Keratinocyte (primary cell): ENCODE measurements at regions not wholly inside any gene's neighbourhood (a gene's known extent, or its start where the extent isn't known, plus 50 kb on each side); places are given as distances from the start of the nearest gene placed in this dataset.

Experiments
- DNase-seq: peaks from one replicate; pipeline ENCODE4 v3.0.0-alpha.2; 2011; ENCODE audit warnings: low read depth, missing footprints, low spot score
- FAIRE-seq: peaks from 2 replicates; lab custom pipeline; 2011; peaks lifted over from hg19 to GRCh38; lab: Jason Lieb, UNC
- H2AFZ ChIP-seq: 2 replicates; pipeline ENCODE4 v1.6.0; 2012; ENCODE audit warnings: low read length, control low read depth, inconsistent platforms; ENCODE audit not compliant: control insufficient read depth
- H3K27ac ChIP-seq: 2 replicates; pipeline ENCODE4 v1.5.1; 2011; ENCODE audit warnings: low read length; ENCODE audit not compliant: control insufficient read depth, insufficient read depth
- H3K27me3 ChIP-seq: 3 replicates; pipeline ENCODE4 v1.6.0; 2011; ENCODE audit warnings: low read length; ENCODE audit not compliant: control insufficient read depth, insufficient read depth; ENCODE audit errors: extremely low read depth
- H3K36me3 ChIP-seq, 2 experiments: 2 replicates in 1 of 2; 3 replicates in 1 of 2; pipeline ENCODE4 v1.5.1; 2011; ENCODE audit warnings: low read length in 2 of 2, mild to moderate bottlenecking in 1 of 2; ENCODE audit not compliant: control insufficient read depth in 2 of 2, insufficient read depth in 2 of 2; ENCODE audit errors: extremely low read depth in 1 of 2
- H3K4me1 ChIP-seq: 3 replicates; pipeline ENCODE4 v1.5.1; 2011; ENCODE audit warnings: low read length; ENCODE audit not compliant: control insufficient read depth, insufficient read depth; ENCODE audit errors: extremely low read depth
- H3K4me2 ChIP-seq: 3 replicates; pipeline ENCODE4 v1.6.0; 2011; ENCODE audit warnings: low read depth, low read length; ENCODE audit not compliant: control insufficient read depth, insufficient read depth; ENCODE audit errors: extremely low read depth
- H3K4me3 ChIP-seq, 3 experiments: fragments of 200-600 bp in 1 of 3; sonication (generic) in 1 of 3; 2 replicates in 2 of 3; 3 replicates in 1 of 3; pipeline ENCODE4 v1.5.1; 2011 to 2016; ENCODE audit warnings: low read length in 3 of 3, mild to moderate bottlenecking in 3 of 3, control low read depth in 2 of 3, inconsistent platforms in 1 of 3, low read depth in 1 of 3, mixed read lengths in 1 of 3, mixed run types in 1 of 3, moderate library complexity in 1 of 3; ENCODE audit not compliant: control insufficient read depth in 2 of 3, insufficient read depth in 2 of 3; ENCODE audit errors: extremely low read depth in 1 of 3
- H3K79me2 ChIP-seq: 2 replicates; pipeline ENCODE4 v1.6.0; 2012; ENCODE audit warnings: low read length; ENCODE audit not compliant: control insufficient read depth, insufficient read depth
- H3K9ac ChIP-seq: 3 replicates; pipeline ENCODE4 v1.6.0; 2011; ENCODE audit warnings: low read length; ENCODE audit not compliant: control insufficient read depth, insufficient read depth; ENCODE audit errors: extremely low read depth
- H3K9me1 ChIP-seq: 3 replicates; pipeline ENCODE4 v1.6.0; 2011; ENCODE audit warnings: low read length; ENCODE audit not compliant: control insufficient read depth, insufficient read depth; ENCODE audit errors: extremely low read depth
- H3K9me3 ChIP-seq: 2 replicates; pipeline ENCODE4 v1.5.1; 2012; ENCODE audit warnings: low read depth, low read length; ENCODE audit not compliant: control insufficient read depth
- H4K20me1 ChIP-seq: 3 replicates; pipeline ENCODE4 v1.6.0; 2011; ENCODE audit warnings: low read length; ENCODE audit not compliant: control insufficient read depth, insufficient read depth; ENCODE audit errors: extremely low read depth
- EZH2 ChIP-seq: IDR thresholded peaks from one replicate; pipeline ENCODE4 v1.6.1; 2012; ENCODE audit warnings: inconsistent platforms, mild to moderate bottlenecking, low read length, moderate library complexity
- dilution Hi-C: fragments of 300-500 bp; cut with MboI; formaldehyde crosslinking; loops from one replicate; pipeline ENCODE4 v1.7.0; 2020; ENCODE audit warnings: low sequenced_read_pairs; ENCODE audit not compliant: extremely low pct_ligation_motif_present
- TF ChIP-seq, protein P1 (sequence below), 3 experiments: IDR thresholded peaks in 1 of 3; conservative IDR thresholded peaks in 1 of 3; optimal IDR thresholded peaks in 1 of 3; 2 replicates in 2 of 3; 3 replicates in 1 of 3; pipeline versions ENCODE3 to v1.5.1; 2011; ENCODE audit warnings: low read length in 3 of 3, mild to moderate bottlenecking in 3 of 3, moderate library complexity in 2 of 3, control low read depth in 1 of 3, inconsistent platforms in 1 of 3; ENCODE audit not compliant: insufficient read depth in 2 of 3; ENCODE audit errors: extremely low read depth in 1 of 3

DNA sequence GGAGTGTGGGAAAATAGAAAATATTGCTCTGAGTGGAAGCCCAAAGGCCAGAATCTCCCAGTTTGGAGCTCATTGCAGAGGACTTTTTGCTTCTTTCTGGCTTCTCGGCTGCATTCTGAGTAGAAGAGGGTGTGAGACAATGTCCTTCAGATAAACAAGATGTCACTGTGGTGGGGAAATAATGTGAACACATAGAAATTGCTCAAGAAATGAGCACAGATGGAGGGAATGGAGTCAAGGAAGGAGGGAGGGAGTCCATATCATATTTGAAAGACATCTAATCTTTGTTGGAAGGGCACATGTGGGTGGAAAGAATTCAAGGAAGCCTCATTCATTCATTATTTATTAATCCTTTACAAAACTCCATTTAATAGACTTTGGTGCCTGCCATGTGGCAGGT, 145.3 kb downstream of the FAM43A start:
- no peak for DNase-seq
- H4K20me1 ChIP-seq = no peaks in the 10 kb centered on the region
- H3K4me1 ChIP-seq = no peaks in the 10 kb centered on the region
- H3K27me3 ChIP-seq = no peaks in the 10 kb centered on the region
- H2AFZ ChIP-seq = no peak overlapping the region
- H3K36me3 ChIP-seq = no peaks in the 10 kb centered on the region
- H3K9ac ChIP-seq = no peak overlapping the region
- H3K79me2 ChIP-seq = no peaks in the 10 kb centered on the region
- H3K9me3 ChIP-seq = no peaks in the 10 kb centered on the region
- no peaks in the 10 kb centered on the region for H3K9me1 ChIP-seq
- no peak overlapping the region for H3K4me3 ChIP-seq
- dilution Hi-C loops = no loop called here
- TF ChIP-seq EZH2 = no peak
- TF ChIP-seq, protein P1, sequence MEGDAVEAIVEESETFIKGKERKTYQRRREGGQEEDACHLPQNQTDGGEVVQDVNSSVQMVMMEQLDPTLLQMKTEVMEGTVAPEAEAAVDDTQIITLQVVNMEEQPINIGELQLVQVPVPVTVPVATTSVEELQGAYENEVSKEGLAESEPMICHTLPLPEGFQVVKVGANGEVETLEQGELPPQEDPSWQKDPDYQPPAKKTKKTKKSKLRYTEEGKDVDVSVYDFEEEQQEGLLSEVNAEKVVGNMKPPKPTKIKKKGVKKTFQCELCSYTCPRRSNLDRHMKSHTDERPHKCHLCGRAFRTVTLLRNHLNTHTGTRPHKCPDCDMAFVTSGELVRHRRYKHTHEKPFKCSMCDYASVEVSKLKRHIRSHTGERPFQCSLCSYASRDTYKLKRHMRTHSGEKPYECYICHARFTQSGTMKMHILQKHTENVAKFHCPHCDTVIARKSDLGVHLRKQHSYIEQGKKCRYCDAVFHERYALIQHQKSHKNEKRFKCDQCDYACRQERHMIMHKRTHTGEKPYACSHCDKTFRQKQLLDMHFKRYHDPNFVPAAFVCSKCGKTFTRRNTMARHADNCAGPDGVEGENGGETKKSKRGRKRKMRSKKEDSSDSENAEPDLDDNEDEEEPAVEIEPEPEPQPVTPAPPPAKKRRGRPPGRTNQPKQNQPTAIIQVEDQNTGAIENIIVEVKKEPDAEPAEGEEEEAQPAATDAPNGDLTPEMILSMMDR (optimal IDR thresholded peaks at IDR 0.05 in 1 of 3, IDR thresholded peaks at IDR 0.05 in 1 of 3, conservative IDR thresholded peaks at IDR 0.05 in 1 of 3; ENCODE audit: extremely low read depth in 1 of 3, insufficient read depth in 2 of 3, low read length in 3 of 3) = no peak
- no peak overlapping the region for H3K4me2 ChIP-seq
- no peak overlapping the region for H3K27ac ChIP-seq
- FAIRE-seq = no peak

DNA sequence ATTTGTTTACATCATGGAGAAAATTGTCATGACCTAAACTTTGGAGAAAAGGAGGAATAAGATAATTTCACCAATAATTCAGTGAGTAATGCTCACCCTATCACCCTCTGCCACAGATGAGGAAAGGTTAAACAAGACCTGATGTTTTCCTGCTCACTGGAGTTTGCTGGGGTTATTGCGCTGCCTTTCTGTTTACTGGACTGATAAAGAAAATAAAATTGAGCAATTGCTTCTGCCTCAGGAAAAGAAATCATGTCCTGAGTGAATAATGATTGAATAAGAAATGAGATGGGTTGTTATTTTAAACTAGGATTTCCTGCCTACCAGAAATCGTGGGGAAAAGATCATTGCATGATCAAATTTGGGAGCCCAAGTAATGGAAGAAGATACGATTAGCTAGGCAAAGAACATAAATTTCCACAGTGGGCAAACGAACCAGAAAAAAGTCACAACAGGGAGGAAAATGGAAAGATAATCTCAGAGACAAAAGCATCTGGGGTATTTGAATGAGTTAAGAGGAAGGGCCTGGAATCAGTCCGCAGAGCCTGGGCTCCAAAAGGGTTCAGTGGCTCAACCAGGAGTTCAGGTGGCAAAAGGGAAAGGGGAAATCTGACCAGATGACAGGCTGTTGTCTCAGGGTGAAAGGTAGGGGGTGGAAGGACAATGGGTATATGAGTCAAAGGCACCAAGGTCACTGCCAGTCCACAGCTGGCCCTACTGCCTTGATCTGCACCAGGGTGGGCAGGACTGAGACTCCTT, 146.8 kb downstream of the FAM43A start:
- no peaks in the 10 kb centered on the region for H3K4me1 ChIP-seq
- TF ChIP-seq EZH2 = no peak
- no peaks in the 10 kb centered on the region for H3K9me3 ChIP-seq
- no peak overlapping the region for H3K27ac ChIP-seq
- no peak overlapping the region for H2AFZ ChIP-seq
- no peak overlapping the region for H3K4me2 ChIP-seq
- no peaks in the 10 kb centered on the region for H3K9me1 ChIP-seq
- no peak overlapping the region for H3K4me3 ChIP-seq
- dilution Hi-C loops = no loop called here
- no peaks in the 10 kb centered on the region for H3K79me2 ChIP-seq
- H4K20me1 ChIP-seq = no peaks in the 10 kb centered on the region
- H3K9ac ChIP-seq = no peak overlapping the region
- no peaks in the 10 kb centered on the region for H3K27me3 ChIP-seq
- H3K36me3 ChIP-seq = no peaks in the 10 kb centered on the region
- DNase-seq (no peak), FAIRE-seq (no peak)
